Activated CD8-positive, alpha-beta T cell treated with anti-CD3 and anti-CD28 coated beads, Interleukin-2, amount 10 ng/mL, durations not matched to agents 7 days and 5 days (primary cell): ENCODE measurements at regions not wholly inside any gene's neighbourhood (a gene's known extent, or its start where the extent isn't known, plus 50 kb on each side); places are given as distances from the start of the nearest gene placed in this dataset.

ENCODE experiments used
- ATAC-seq: fragments of 150-1000 bp; cut with Tn5 transposase; one replicate; pipeline ENCODE4 v1.10.0; 2021; ENCODE audit warnings: moderate library complexity
- CTCF ChIA-PET: fragments of 350-600 bp; sonication (Branson Sonifier 250); formaldehyde crosslinking; loops from one replicate; lab custom pipeline; 2021; ENCODE audit warnings: antibody characterized with exemption; lab: Charles Lee
- POLR2A ChIA-PET: fragments of 350-600 bp; sonication (Branson Sonifier 250); formaldehyde crosslinking; loops from one replicate; lab custom pipeline; 2021; ENCODE audit warnings: antibody characterized with exemption; lab: Charles Lee
- DNase-seq: peaks from one replicate; pipeline ENCODE4 v3.0.0-alpha.2; 2020
- H3K27ac Mint-ChIP-seq: one replicate; pipeline ENCODE4 v1.8.0; 2021; ENCODE audit warnings: mild to moderate bottlenecking, mixed read lengths
- H3K27me3 Mint-ChIP-seq: one replicate; pipeline ENCODE4 v1.8.0; 2021; ENCODE audit warnings: low read depth, mixed read lengths
- H3K36me3 Mint-ChIP-seq: one replicate; pipeline ENCODE4 v1.8.0; 2021; ENCODE audit warnings: low read depth, mixed read lengths
- H3K4me1 Mint-ChIP-seq: one replicate; pipeline ENCODE4 v1.8.0; 2021; ENCODE audit warnings: low read depth, mixed read lengths
- H3K4me3 Mint-ChIP-seq: one replicate; pipeline ENCODE4 v1.8.0; 2021; ENCODE audit warnings: mild to moderate bottlenecking, mixed read lengths
- H3K9me3 Mint-ChIP-seq: one replicate; pipeline ENCODE4 v1.8.0; 2022; ENCODE audit warnings: mixed read lengths; ENCODE audit not compliant: insufficient read depth

- CTCF ChIA-PET: no interaction called here
These were observed 436.8 kb downstream of the PREX1 start for GRCh38 chr20:48390981-48391380.

GRCh38 chr20:48387675-48388074 lies 440.1 kb downstream of the PREX1 start:
- ATAC-seq: no peak
- Mint-ChIP-seq H3K27ac (no peak overlapping the region), H3K27me3 (peaks cover 2% of the 10 kb centered on the region), H3K36me3 (no peaks in the 10 kb centered on the region), H3K4me3 (no peak overlapping the region), H3K9me3 (peaks cover 11% of the 10 kb centered on the region), H3K4me1 (no peaks in the 10 kb centered on the region)
- POLR2A ChIA-PET: no interaction called here
- no peak for DNase-seq
- CTCF ChIA-PET: no interaction called here

More at GRCh38 chr20:48390981-48391380, 436.8 kb downstream of the PREX1 start:
- H3K36me3 Mint-ChIP-seq: no peaks in the 10 kb centered on the region
- ATAC-seq (no peak), DNase-seq (no peak)
- no peak overlapping the region for H3K4me3 Mint-ChIP-seq
- no peaks in the 10 kb centered on the region for H3K4me1 Mint-ChIP-seq
- H3K27me3 Mint-ChIP-seq: peaks cover 2% of the 10 kb centered on the region
- POLR2A ChIA-PET: no interaction called here
- peaks cover 11% of the 10 kb centered on the region for H3K9me3 Mint-ChIP-seq
- no peak overlapping the region for H3K27ac Mint-ChIP-seq

GRCh38 chr20:48385527-48385926 lies 442.3 kb downstream of the PREX1 start:
- POLR2A ChIA-PET: no interaction called here
- no peak for ATAC-seq
- Mint-ChIP-seq H3K36me3 (no peaks in the 10 kb centered on the region), H3K9me3 (no peaks in the 10 kb centered on the region), H3K4me1 (no peaks in the 10 kb centered on the region), H3K4me3 (no peak overlapping the region), H3K27me3 (no peaks in the 10 kb centered on the region), H3K27ac (no peak overlapping the region)
- CTCF ChIA-PET: no interaction called here
- no peak for DNase-seq

DNA sequence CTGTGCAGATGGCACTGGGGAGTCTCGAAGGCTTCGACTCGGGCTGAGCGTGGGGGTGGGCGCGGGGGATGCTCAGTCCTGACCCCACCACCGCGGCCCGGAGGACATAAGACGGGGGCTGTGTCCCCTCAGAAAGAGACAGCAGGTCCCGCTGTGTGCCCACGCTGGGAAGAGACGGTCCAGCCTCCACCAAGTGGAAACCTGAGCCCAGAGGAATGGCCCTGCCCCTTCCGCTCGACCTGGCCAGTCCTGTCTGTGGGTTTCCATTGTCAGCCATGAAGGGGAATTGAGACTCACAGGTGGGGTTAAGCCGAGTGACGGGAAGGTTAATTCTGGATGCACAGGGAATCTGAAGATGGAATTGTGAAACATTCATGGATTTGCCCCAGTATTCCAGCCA lies 442.7 kb downstream of the PREX1 start:
- Mint-ChIP-seq H3K4me3 (no peak overlapping the region), H3K36me3 (no peaks in the 10 kb centered on the region), H3K27ac (no peak overlapping the region), H3K4me1 (no peaks in the 10 kb centered on the region), H3K27me3 (no peaks in the 10 kb centered on the region), H3K9me3 (no peaks in the 10 kb centered on the region)
- POLR2A ChIA-PET: no interaction called here
- no peak for ATAC-seq
- DNase-seq: no peak
- CTCF ChIA-PET: no interaction called here

DNA sequence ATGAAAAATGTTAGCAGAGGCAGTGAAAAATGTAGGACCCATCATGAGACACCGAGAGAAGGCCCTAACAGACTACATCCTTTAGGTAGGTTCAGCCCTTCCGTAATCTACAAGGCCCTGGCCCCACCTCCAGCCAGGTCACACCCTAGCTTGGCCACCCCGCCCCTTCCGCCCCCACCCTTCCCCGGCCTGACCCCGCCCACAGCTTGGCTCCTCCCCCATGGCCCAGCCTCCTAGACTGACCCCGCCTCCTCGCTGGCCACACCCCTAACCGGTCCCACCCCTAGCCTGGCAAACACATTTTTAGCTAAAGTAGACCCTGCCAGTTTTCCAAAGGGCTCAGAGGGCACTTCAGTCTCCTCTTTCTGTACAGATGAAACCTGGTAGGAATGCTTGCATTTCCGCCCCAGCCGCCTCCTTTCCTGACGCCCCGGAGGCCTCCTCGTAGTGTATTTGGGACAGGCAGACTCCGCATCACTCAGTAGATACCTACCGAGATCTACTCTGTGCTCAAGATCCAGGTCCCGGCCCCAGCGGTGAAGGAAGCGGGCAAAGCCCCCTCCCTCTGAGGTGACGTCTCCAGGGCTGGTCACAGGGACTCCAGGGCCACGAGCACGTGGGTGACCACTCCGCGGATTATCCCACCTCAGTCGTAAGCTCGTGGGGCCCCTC lies 443.5 kb downstream of the PREX1 start:
- ChIA-PET POLR2A (no interaction called here), CTCF (no interaction called here)
- Mint-ChIP-seq H3K9me3 (no peaks in the 10 kb centered on the region), H3K27ac (no peak overlapping the region), H3K27me3 (no peaks in the 10 kb centered on the region), H3K4me3 (no peak overlapping the region), H3K36me3 (no peaks in the 10 kb centered on the region), H3K4me1 (no peaks in the 10 kb centered on the region)
- DNase-seq (no peak), ATAC-seq (peak; percentile 33)

DNA sequence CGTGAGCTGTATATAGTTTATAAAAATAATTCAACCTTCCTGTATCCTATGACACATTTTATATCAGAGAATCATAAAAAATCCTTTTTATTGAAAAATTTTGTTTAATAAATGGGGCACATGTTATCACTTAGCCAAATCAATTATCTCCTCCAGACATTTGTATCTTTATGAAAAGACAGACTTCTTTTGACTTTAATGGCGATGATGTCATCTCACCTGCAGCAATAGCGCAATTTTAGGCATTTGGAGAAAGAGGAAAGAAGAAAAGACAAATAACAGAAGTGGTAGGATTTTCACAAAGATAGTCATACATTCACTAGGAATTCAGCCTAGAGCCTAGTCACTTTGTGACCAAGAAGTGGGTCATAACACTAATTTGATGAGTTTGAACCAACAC lies 444.5 kb downstream of the PREX1 start:
- Mint-ChIP-seq H3K9me3 (no peaks in the 10 kb centered on the region), H3K4me3 (no peak overlapping the region), H3K4me1 (no peaks in the 10 kb centered on the region), H3K27me3 (no peaks in the 10 kb centered on the region), H3K27ac (no peak overlapping the region), H3K36me3 (no peaks in the 10 kb centered on the region)
- ChIA-PET POLR2A (no interaction called here), CTCF (no interaction called here)
- DNase-seq (no peak), ATAC-seq (no peak)

DNA sequence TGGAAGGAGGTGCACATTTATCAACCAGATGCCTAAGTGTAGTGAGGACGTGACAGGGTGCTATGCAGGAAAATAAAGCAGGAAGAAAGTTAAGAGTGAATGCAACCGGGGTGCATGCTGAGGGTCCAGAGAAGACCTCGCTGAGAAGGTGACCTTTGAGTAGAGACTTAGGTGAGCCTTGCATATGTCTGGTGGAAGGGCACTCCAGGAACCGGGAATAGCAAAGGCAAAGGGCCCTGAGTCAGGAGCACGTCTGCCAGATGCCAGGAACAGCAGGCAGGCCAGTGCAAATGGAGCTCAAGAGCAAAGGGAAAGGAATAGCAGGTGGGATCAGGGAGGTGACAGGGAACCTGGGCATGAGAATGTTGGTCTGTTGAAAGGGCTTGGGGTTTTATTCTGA lies 445.5 kb downstream of the PREX1 start:
- no peak for DNase-seq
- CTCF ChIA-PET: no interaction called here
- ATAC-seq: no peak
- Mint-ChIP-seq H3K36me3 (no peaks in the 10 kb centered on the region), H3K4me3 (no peak overlapping the region), H3K9me3 (no peaks in the 10 kb centered on the region), H3K27me3 (no peaks in the 10 kb centered on the region), H3K27ac (no peak overlapping the region), H3K4me1 (no peaks in the 10 kb centered on the region)
- POLR2A ChIA-PET: no interaction called here

DNA sequence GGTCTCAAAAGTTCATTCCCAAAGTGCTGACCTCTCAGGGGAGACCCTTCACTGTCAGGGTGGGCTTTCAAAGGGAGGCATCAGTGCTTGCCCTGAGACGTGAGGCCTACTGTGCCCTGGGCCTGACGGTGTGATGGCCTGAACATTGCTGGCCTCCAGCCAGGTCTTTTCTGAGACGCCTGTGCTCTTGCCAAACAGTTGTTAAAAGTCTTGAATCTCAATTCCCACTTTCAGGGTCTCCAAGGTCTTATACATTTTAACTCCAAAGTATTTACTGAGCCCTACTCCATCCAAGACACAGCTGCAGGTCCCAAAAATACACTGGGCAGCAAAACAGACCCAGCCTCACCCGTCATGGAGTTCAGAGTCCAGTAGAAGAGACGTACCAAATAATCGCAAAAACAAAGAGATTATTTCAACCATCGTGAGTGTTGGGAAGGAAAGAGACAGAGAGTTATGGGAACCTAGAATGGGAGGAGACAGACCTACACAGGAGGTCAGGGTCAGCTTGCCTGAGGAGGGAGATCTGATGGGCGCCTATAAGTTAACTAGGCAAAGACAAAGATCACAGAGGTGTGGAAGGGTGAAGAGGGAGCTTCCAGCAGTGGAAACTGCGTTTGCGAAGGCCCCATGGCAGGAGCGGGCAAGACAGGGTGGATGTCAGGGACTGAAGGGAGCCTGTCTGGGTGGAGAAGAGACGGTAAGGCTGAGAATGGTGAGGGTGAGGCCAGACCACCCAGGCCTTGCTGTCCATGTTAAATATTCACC lies 446.3 kb downstream of the PREX1 start:
- H3K4me3 Mint-ChIP-seq: no peak overlapping the region
- H3K36me3 Mint-ChIP-seq: no peaks in the 10 kb centered on the region
- no peaks in the 10 kb centered on the region for H3K4me1 Mint-ChIP-seq
- POLR2A ChIA-PET: no interaction called here
- CTCF ChIA-PET: no interaction called here
- no peaks in the 10 kb centered on the region for H3K27me3 Mint-ChIP-seq
- no peak for DNase-seq
- H3K27ac Mint-ChIP-seq: no peak overlapping the region
- H3K9me3 Mint-ChIP-seq: no peaks in the 10 kb centered on the region
- ATAC-seq: no peak

DNA sequence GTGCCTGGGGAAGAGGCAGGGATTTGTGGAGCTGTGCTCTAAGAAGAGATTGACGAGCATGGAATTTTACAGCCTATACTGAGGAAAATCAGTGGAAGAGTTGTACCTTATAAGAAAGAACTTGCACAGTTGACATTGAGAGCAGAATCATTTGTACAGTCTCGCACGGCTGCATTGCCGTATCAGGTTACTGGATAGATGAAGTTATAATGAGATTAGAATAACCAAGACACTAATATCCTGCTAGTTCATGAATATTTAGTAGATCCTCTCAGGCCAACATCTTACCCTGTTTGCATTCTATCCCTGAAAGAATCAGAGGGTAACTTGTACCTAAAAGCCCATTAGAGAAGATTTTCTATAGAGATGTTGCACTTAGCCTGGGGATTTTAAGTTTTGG lies 447.1 kb downstream of the PREX1 start:
- ChIA-PET POLR2A (no interaction called here), CTCF (no interaction called here)
- Mint-ChIP-seq H3K27me3 (no peaks in the 10 kb centered on the region), H3K4me3 (no peak overlapping the region), H3K36me3 (no peaks in the 10 kb centered on the region), H3K9me3 (no peaks in the 10 kb centered on the region), H3K27ac (no peak overlapping the region), H3K4me1 (no peaks in the 10 kb centered on the region)
- ATAC-seq (no peak), DNase-seq (no peak)

- ChIA-PET POLR2A (no interaction called here), CTCF (no interaction called here)
- Mint-ChIP-seq H3K4me3 (no peak overlapping the region), H3K9me3 (no peaks in the 10 kb centered on the region), H3K27ac (no peak overlapping the region), H3K36me3 (no peaks in the 10 kb centered on the region), H3K27me3 (peaks cover 4% of the 10 kb centered on the region), H3K4me1 (peaks cover 3% of the 10 kb centered on the region)
- no peak for ATAC-seq
- no peak for DNase-seq
These were observed 448.7 kb downstream of the PREX1 start for GRCh38 chr20:48378976-48379675.

- CTCF ChIA-PET: interaction anchor here (0.8 kb wide), 1 partner anchor 653 kb away, joined by 3 read pairs; no protein-coding TSS in a partner anchor
These were observed 449.9 kb downstream of the PREX1 start for GRCh38 chr20:48377940-48378339.

GRCh38 chr20:48375804-48376203 lies 452.0 kb downstream of the PREX1 start:
- Mint-ChIP-seq H3K4me1 (peaks cover 3% of the 10 kb centered on the region), H3K9me3 (no peaks in the 10 kb centered on the region), H3K27me3 (peaks cover 4% of the 10 kb centered on the region), H3K36me3 (no peaks in the 10 kb centered on the region), H3K4me3 (no peak overlapping the region), H3K27ac (no peak overlapping the region)
- CTCF ChIA-PET: no interaction called here
- POLR2A ChIA-PET: no interaction called here
- DNase-seq: no peak
- ATAC-seq: no peak

More at GRCh38 chr20:48377940-48378339, 449.9 kb downstream of the PREX1 start:
- ATAC-seq (no peak), DNase-seq (no peak)
- H3K9me3 Mint-ChIP-seq: no peaks in the 10 kb centered on the region
- H3K27ac Mint-ChIP-seq: no peak overlapping the region
- no peaks in the 10 kb centered on the region for H3K36me3 Mint-ChIP-seq
- peaks cover 4% of the 10 kb centered on the region for H3K27me3 Mint-ChIP-seq
- H3K4me1 Mint-ChIP-seq: peaks cover 3% of the 10 kb centered on the region
- no peak overlapping the region for H3K4me3 Mint-ChIP-seq
- POLR2A ChIA-PET: no interaction called here
